Liver (tissue), 3 donors: ENCODE measurements at regions not wholly inside any gene's neighbourhood (a gene's known extent, or its start where the extent isn't known, plus 50 kb on each side); places are given as distances from the start of the nearest gene placed in this dataset.

Experiments used
- ATF3 ChIP-seq: IDR thresholded peaks from 2 replicates; pipeline ENCODE4 v1.6.1; 2016; ENCODE audit warnings: antibody characterized with exemption
- CTCF ChIP-seq: fragments of 150-350 bp; IDR thresholded peaks from 2 replicates; pipeline ENCODE4 v1.5.1; 2017; ENCODE audit warnings: improper control_type of control experiment, low read depth, low read length; ENCODE audit not compliant: missing input control
- EGR1 ChIP-seq, 2 donors: IDR thresholded peaks; 2 replicates each; pipeline ENCODE4 v1.6.1; 2016 to 2018; ENCODE audit warnings: antibody characterized with exemption in 2 of 2, low read depth in 2 of 2
- MAX ChIP-seq: IDR thresholded peaks from 2 replicates; pipeline ENCODE4 v1.6.1; 2016; ENCODE audit warnings: antibody characterized with exemption
- RXRA ChIP-seq, 2 donors: IDR thresholded peaks; 2 replicates each; pipeline ENCODE4 v1.6.1; 2017 to 2018; ENCODE audit warnings: antibody characterized with exemption in 2 of 2, mild to moderate bottlenecking in 1 of 2
- YY1 ChIP-seq: IDR thresholded peaks from 2 replicates; pipeline ENCODE4 v1.6.1; 2016; ENCODE audit warnings: antibody characterized with exemption, mild to moderate bottlenecking
- donor health status: healthy.
- donor health status: healthy.

DNA sequence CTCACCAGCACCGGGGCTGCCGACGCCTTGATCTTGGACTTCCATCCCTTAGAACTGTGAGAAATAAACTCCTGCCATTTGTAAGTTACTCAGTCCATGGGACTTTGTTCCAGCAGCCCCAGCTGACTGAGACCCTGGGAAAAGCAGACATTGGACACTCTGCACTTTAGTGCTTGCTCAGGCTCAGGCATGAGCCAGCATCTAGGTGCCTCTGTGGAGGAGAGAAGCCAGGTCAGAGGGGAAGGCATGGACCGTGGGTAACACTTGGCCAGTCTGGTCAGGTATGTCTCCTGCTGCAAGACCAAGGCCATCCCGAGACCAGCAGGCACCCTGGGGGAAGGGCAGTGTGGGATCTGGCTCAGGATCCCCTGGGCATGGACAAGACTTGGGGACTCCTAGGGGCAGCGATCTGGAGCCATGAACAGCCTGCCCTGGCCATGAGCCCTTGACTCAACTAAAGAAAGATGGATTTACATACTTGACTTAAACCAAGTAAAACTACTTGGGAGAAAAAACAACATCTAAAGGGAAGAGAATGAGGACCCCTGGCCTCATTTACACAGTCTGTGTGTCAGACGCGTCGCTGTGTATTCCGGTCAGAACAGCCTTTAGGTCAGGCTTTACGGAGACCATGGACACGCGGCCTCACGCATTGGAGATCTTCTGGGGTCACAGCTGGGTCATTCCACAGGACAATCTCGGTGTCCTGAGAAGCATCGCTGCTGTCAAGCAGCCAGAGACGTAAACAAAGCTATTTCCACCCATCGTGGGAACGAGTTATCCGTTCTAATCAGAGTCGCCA is 497.1 kb downstream of the BRD1 start:
- no peak for TF ChIP-seq MAX
- TF ChIP-seq CTCF: no peak
- peak; percentile 25 to 50 for TF ChIP-seq RXRA (IDR thresholded peaks at IDR 0.05)
- TF ChIP-seq ATF3: no peak
- TF ChIP-seq YY1: no peak
- TF ChIP-seq EGR1 (IDR thresholded peaks at IDR 0.05; ENCODE audit: low read depth in 2 of 2): no peak
